ENCODE measurements at regions not wholly inside any gene's neighbourhood (a gene's known extent, or its start where the extent isn't known, plus 50 kb on each side); places are given as distances from the start of the nearest gene placed in this dataset.

DNA sequence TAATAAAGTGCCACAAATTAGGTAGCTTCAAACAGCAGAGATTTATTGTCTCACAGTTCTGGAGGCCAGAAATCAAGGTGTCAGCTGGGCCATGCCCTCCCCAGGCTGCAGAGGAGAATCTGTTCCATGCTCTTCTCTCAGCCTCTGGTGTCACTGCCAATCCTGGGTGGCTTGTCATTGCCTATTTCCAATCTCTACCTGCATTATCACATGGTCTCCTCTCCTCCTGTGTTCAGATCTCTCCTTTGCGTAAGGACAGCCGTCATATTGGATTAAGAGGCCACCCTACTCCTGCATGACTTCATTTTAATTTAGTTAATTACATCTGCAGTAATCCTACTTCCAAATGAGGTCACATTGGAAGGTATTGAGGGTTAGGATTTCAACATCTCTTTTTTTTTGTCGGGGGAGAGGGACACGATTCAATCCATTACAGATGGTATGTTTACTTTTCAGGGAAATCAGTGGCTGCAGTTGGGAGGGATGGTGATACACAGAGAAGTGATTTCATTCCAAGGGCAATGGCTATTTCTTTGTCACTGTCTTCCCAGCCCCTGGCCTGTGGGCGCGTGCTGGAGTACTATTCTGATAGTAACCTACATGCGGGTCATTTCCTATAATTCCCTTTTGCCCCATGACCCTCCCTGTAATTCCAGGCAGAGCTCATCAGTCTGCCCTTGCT lies 169.4 kb downstream of the MINAR1 start:
- TF ChIP-seq, protein P1, sequence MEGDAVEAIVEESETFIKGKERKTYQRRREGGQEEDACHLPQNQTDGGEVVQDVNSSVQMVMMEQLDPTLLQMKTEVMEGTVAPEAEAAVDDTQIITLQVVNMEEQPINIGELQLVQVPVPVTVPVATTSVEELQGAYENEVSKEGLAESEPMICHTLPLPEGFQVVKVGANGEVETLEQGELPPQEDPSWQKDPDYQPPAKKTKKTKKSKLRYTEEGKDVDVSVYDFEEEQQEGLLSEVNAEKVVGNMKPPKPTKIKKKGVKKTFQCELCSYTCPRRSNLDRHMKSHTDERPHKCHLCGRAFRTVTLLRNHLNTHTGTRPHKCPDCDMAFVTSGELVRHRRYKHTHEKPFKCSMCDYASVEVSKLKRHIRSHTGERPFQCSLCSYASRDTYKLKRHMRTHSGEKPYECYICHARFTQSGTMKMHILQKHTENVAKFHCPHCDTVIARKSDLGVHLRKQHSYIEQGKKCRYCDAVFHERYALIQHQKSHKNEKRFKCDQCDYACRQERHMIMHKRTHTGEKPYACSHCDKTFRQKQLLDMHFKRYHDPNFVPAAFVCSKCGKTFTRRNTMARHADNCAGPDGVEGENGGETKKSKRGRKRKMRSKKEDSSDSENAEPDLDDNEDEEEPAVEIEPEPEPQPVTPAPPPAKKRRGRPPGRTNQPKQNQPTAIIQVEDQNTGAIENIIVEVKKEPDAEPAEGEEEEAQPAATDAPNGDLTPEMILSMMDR (IDR thresholded peaks at IDR 0.05), result no peak
- TF ChIP-seq POLR2AphosphoS5 (IDR thresholded peaks at IDR 0.05), result no peak
- TF ChIP-seq POLR2A (IDR thresholded peaks at IDR 0.05), result no peak
